ENCODE measurements at regions not wholly inside any gene's neighbourhood (a gene's known extent, or its start where the extent isn't known, plus 50 kb on each side); places are given as distances from the start of the nearest gene placed in this dataset.

DNA sequence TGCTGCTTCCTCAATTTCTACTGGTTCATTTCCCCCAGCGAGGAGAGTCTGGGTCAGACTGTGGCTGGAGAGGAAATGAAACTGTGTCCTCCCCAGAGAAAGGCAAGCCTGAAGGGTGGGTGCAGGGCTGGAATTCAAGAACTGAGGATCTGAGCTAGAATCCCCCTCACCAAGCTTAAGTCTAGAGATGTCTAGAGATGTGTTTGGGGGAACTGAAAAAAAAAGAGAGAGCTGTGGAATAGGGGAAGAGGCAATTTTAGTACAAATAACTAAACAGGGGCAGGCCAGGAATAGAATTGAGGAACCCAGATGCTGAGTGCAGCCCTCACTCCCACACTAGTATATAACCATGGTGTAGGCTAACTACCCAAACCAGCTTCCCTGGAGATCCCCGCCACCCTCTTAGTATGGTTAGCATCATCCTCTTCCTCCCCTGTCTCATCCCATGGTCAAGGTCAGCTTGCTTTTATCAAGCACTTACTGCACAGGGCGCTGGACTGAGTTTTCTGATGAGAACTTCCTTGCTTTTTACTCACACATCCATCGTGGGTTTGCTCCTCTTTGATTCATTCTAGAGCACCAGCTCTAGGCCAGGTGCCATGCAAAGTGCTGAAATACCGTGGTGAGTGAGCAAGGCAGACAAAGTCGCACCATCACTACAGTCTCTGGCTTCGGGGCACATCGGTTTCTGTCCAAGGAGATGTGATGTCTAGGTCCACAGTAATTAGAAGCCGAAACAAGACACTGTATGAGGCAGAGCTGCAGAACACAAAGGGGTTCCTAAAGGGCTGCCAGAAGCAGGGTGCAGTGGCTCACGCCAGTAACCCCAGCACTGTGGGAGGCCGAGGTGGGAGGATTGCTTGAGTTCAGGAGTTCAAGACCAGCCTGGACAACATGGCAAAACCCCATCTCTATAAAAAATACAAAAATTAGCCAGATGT lies 112.9 kb upstream of the IPO9 start:
- TF ChIP-seq EZH2phosphoT487 (IDR thresholded peaks at IDR 0.05; ENCODE audit: unreplicated experiment): no peak
- no peak for TF ChIP-seq ZNF462 (CRISPR knock-in tag; IDR thresholded peaks at IDR 0.05)
- TF ChIP-seq ZNF114 (CRISPR knock-in tag; IDR thresholded peaks at IDR 0.05): no peak
- TF ChIP-seq ETS1 (IDR thresholded peaks at IDR 0.05): no peak
- no peak for TF ChIP-seq JUNB (IDR thresholded peaks at IDR 0.05; ENCODE audit: unreplicated experiment)
- TF ChIP-seq STAT1 (IDR thresholded peaks at IDR 0.05; ENCODE audit: unreplicated experiment): no peak
- TF ChIP-seq NANOG (IDR thresholded peaks at IDR 0.05; ENCODE audit: borderline replicate concordance): no peak
- no peaks in the 10 kb centered on the region for H3K4me1 ChIP-seq (ENCODE audit: insufficient read depth)
- H3K4me1 Mint-ChIP-seq: peaks cover 21% of the 10 kb centered on the region
- peaks cover 6% of the 10 kb centered on the region for H3K27me3 Mint-ChIP-seq (ENCODE audit: insufficient read depth, low read depth, poor library complexity)
- no peaks in the 10 kb centered on the region for H3K79me2 ChIP-seq (replicated peaks; ENCODE audit: insufficient read depth)
- no peak overlapping the region for H3K4me2 ChIP-seq
- no peak overlapping the region for H3K4me3 Mint-ChIP-seq
- H3K9me2 ChIP-seq (ENCODE audit: insufficient read depth): no peaks in the 10 kb centered on the region
- H3K36me3 ChIP-seq (ENCODE audit: insufficient read depth): no peaks in the 10 kb centered on the region
- H3K27me3 ChIP-seq (ENCODE audit: insufficient read depth): no peaks in the 10 kb centered on the region
- no peak overlapping the region for H3K27ac ChIP-seq (ENCODE audit: low read depth)
- no peaks in the 10 kb centered on the region; the same call in 1 of the 2 replicates for H4K20me1 ChIP-seq (replicated peaks; ENCODE audit: insufficient read depth)
- H2AFZ ChIP-seq: no peak overlapping the region
- H3K27ac Mint-ChIP-seq: no peak overlapping the region
- peaks cover 28% of the 10 kb centered on the region for H3K36me3 Mint-ChIP-seq (ENCODE audit: low read depth)
- H3F3A ChIP-seq (replicated peaks; ENCODE audit: low read depth): no peaks in the 10 kb centered on the region
- H3K9me3 Mint-ChIP-seq: no peaks in the 10 kb centered on the region
- H3K4me3 ChIP-seq: no peak overlapping the region
- ATAC-seq (no peak), DNase-seq (ENCODE audit: low spot score) (no peak)
